ENCODE measurements at regions not wholly inside any gene's neighbourhood (a gene's known extent, or its start where the extent isn't known, plus 50 kb on each side); places are given as distances from the start of the nearest gene placed in this dataset.

DNA sequence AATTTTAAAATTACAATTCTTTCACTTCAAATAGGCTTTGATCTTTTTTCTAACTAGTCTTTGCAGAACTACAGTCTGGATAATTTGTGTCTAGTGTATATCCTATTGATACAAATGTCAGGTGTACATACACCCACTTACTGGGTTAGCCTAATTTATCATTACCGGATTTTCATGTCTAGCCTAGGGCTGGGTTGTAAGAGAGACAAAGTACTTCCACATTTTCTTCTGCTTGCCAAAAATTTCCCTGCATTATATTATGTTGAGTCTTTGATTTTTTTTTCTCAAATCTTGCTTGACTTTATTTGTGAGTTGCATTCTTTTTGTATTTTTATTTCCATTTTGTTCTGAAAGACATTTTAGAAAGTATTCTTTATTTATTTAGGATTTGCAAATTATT is 284.8 kb upstream of the FZD8 start:
- Histone ChIP-seq H3K4me2 (ENCODE audit: low read length) (no peak overlapping the region), H3K27ac (ENCODE audit: low read depth, low read length) (no peak overlapping the region), H3K27me3 (ENCODE audit: insufficient read depth, low read length) (no peaks in the 10 kb centered on the region), H3K9ac (ENCODE audit: low read length) (no peak overlapping the region), H3K79me2 (ENCODE audit: insufficient read depth, low read length) (no peaks in the 10 kb centered on the region), H3K9me3 (ENCODE audit: insufficient read depth, low read depth, low read length) (no peaks in the 10 kb centered on the region), H3K4me1 (ENCODE audit: insufficient read depth, low read length) (peaks cover 5% of the 10 kb centered on the region), H3K36me3 (ENCODE audit: insufficient read depth, low read length) (no peaks in the 10 kb centered on the region), H4K20me1 (ENCODE audit: insufficient read depth, low read length) (no peaks in the 10 kb centered on the region), H2AFZ (ENCODE audit: low read depth, low read length) (no peak overlapping the region), H3K4me3 (ENCODE audit: insufficient read depth, low read depth, low read length) (no peak overlapping the region)
- H3K27ac Mint-ChIP-seq (ENCODE audit: unreplicated experiment), result no peak overlapping the region
- TF ChIP-seq, protein P1, sequence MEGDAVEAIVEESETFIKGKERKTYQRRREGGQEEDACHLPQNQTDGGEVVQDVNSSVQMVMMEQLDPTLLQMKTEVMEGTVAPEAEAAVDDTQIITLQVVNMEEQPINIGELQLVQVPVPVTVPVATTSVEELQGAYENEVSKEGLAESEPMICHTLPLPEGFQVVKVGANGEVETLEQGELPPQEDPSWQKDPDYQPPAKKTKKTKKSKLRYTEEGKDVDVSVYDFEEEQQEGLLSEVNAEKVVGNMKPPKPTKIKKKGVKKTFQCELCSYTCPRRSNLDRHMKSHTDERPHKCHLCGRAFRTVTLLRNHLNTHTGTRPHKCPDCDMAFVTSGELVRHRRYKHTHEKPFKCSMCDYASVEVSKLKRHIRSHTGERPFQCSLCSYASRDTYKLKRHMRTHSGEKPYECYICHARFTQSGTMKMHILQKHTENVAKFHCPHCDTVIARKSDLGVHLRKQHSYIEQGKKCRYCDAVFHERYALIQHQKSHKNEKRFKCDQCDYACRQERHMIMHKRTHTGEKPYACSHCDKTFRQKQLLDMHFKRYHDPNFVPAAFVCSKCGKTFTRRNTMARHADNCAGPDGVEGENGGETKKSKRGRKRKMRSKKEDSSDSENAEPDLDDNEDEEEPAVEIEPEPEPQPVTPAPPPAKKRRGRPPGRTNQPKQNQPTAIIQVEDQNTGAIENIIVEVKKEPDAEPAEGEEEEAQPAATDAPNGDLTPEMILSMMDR (IDR thresholded peaks at IDR 0.05; ENCODE audit: insufficient read depth, low read depth, low read length), result no peak
- TF ChIP-seq EZH2 (IDR thresholded peaks at IDR 0.05; ENCODE audit: insufficient read depth, low read length), result no peak
- H3K27me3 Mint-ChIP-seq (ENCODE audit: low read depth, unreplicated experiment), result no peaks in the 10 kb centered on the region
- H3K9me3 Mint-ChIP-seq (ENCODE audit: unreplicated experiment), result no peaks in the 10 kb centered on the region
- FAIRE-seq (no peak), DNase-seq (ENCODE audit: low read depth) (no peak)
- no peaks in the 10 kb centered on the region for H3K36me3 Mint-ChIP-seq (ENCODE audit: low read depth, unreplicated experiment)
- no peak overlapping the region for H3K4me3 Mint-ChIP-seq (ENCODE audit: unreplicated experiment)
- peaks cover 38% of the 10 kb centered on the region for H3K4me1 Mint-ChIP-seq (ENCODE audit: low read depth, unreplicated experiment)

DNA sequence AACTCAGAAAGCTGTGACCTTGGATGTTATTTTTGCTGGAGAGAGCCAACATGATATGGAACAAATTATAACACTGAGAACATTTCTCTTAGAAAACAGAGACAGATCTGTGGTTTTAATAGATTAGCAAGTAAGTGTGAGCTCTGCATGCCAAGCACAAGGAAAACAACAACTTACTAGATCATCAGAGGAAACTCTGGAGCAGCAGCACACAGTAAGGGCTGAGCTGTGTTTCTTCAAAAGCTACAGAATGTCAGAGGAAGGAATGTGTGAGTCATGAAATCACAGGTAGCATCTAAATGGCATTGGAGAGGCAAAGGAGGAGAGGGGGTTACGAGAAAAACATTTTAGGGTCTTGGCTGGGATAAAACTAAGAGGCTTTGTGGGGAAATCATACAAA is 283.4 kb upstream of the FZD8 start:
- H3K4me1 ChIP-seq (ENCODE audit: insufficient read depth, low read length), result peaks cover 5% of the 10 kb centered on the region
- no peak overlapping the region for H3K27ac ChIP-seq (ENCODE audit: low read depth, low read length)
- no peak overlapping the region for H3K9ac ChIP-seq (ENCODE audit: low read length)
- no peak overlapping the region for H2AFZ ChIP-seq (ENCODE audit: low read depth, low read length)
- H3K27me3 ChIP-seq (ENCODE audit: insufficient read depth, low read length), result no peaks in the 10 kb centered on the region
- H3K36me3 Mint-ChIP-seq (ENCODE audit: low read depth, unreplicated experiment), result no peaks in the 10 kb centered on the region
- DNase-seq (ENCODE audit: low read depth), result peak; percentile 6
- no peak overlapping the region for H3K4me3 Mint-ChIP-seq (ENCODE audit: unreplicated experiment)
- H3K4me3 ChIP-seq (ENCODE audit: insufficient read depth, low read depth, low read length), result no peak overlapping the region
- FAIRE-seq, result peak; percentile 81
- peak overlapping the region; percentile 3 for H3K27ac Mint-ChIP-seq (ENCODE audit: unreplicated experiment)
- H3K4me2 ChIP-seq (ENCODE audit: low read length), result no peak overlapping the region
- H3K4me1 Mint-ChIP-seq (ENCODE audit: low read depth, unreplicated experiment), result peaks cover 38% of the 10 kb centered on the region
- no peaks in the 10 kb centered on the region for H4K20me1 ChIP-seq (ENCODE audit: insufficient read depth, low read length)
- no peaks in the 10 kb centered on the region for H3K36me3 ChIP-seq (ENCODE audit: insufficient read depth, low read length)
- no peak for TF ChIP-seq EZH2 (IDR thresholded peaks at IDR 0.05; ENCODE audit: insufficient read depth, low read length)
- TF ChIP-seq, protein P1 (IDR thresholded peaks at IDR 0.05; ENCODE audit: insufficient read depth, low read depth, low read length), result no peak
- no peaks in the 10 kb centered on the region for H3K79me2 ChIP-seq (ENCODE audit: insufficient read depth, low read length)
- H3K9me3 ChIP-seq (ENCODE audit: insufficient read depth, low read depth, low read length), result no peaks in the 10 kb centered on the region
- H3K9me3 Mint-ChIP-seq (ENCODE audit: unreplicated experiment), result no peaks in the 10 kb centered on the region
- no peaks in the 10 kb centered on the region for H3K27me3 Mint-ChIP-seq (ENCODE audit: low read depth, unreplicated experiment)

DNA sequence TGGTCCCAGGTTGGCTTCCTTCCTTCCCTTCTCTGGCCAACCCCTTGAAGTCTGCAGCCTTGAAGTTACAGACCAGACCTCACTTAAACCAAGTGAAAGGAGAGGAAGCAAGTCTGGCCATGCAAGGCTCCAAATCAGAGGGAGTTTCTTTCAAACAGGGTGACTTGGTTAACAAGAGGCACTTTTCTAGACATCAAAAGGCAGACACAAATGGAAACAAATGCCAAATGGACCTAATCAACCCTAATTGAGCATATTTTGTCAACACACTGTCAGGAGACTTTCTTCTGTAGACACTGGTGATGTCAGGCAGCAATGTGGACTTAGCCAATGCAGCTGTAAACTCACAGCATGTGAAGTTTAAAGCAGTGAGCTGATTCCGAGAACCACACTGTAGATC is 282.7 kb upstream of the FZD8 start:
- H3K4me1 Mint-ChIP-seq (ENCODE audit: low read depth, unreplicated experiment), result peaks cover 38% of the 10 kb centered on the region
- no peaks in the 10 kb centered on the region for H3K79me2 ChIP-seq (ENCODE audit: insufficient read depth, low read length)
- no peak overlapping the region for H3K9ac ChIP-seq (ENCODE audit: low read length)

More for the DNA sequence above, 282.7 kb upstream of the FZD8 start:
- Histone ChIP-seq H3K36me3 (ENCODE audit: insufficient read depth, low read length) (no peaks in the 10 kb centered on the region), H3K4me2 (ENCODE audit: low read length) (no peak overlapping the region), H4K20me1 (ENCODE audit: insufficient read depth, low read length) (no peaks in the 10 kb centered on the region), H3K27ac (ENCODE audit: low read depth, low read length) (no peak overlapping the region), H3K9me3 (ENCODE audit: insufficient read depth, low read depth, low read length) (no peaks in the 10 kb centered on the region), H3K4me3 (ENCODE audit: insufficient read depth, low read depth, low read length) (no peak overlapping the region), H2AFZ (ENCODE audit: low read depth, low read length) (no peak overlapping the region), H3K27me3 (ENCODE audit: insufficient read depth, low read length) (no peaks in the 10 kb centered on the region), H3K4me1 (ENCODE audit: insufficient read depth, low read length) (peaks cover 5% of the 10 kb centered on the region)
- Mint-ChIP-seq H3K36me3 (ENCODE audit: low read depth, unreplicated experiment) (no peaks in the 10 kb centered on the region), H3K4me3 (ENCODE audit: unreplicated experiment) (no peak overlapping the region), H3K27ac (ENCODE audit: unreplicated experiment) (peak overlapping the region; percentile 64), H3K27me3 (ENCODE audit: low read depth, unreplicated experiment) (no peaks in the 10 kb centered on the region), H3K9me3 (ENCODE audit: unreplicated experiment) (no peaks in the 10 kb centered on the region)
- TF ChIP-seq, protein P1 (IDR thresholded peaks at IDR 0.05; ENCODE audit: insufficient read depth, low read depth, low read length), result no peak
- no peak for TF ChIP-seq EZH2 (IDR thresholded peaks at IDR 0.05; ENCODE audit: insufficient read depth, low read length)
- DNase-seq (ENCODE audit: low read depth), result no peak
- FAIRE-seq, result no peak

Measured in astrocyte (in vitro differentiated cells and primary cell).